ENCODE measurements at regions not wholly inside any gene's neighbourhood (a gene's known extent, or its start where the extent isn't known, plus 50 kb on each side); places are given as distances from the start of the nearest gene placed in this dataset.

GRCh38 chr14:76272774-76273173 lies 103.2 kb upstream of the ESRRB start:
- TF ChIP-seq CTCF (IDR thresholded peaks at IDR 0.05; ENCODE audit: low read depth, low read length) = no peak
- DNase-seq (ENCODE audit: low read depth, low spot score) = no peak
- no peak overlapping the region for H3K4me3 ChIP-seq (ENCODE audit: low read depth, low read length)
- in situ Hi-C loops (cut with HindIII; ENCODE audit: low sequenced_read_pairs) = no loop called here

GRCh38 chr14:76273346-76273745 lies 102.6 kb upstream of the ESRRB start:
- in situ Hi-C loops (cut with HindIII; ENCODE audit: low sequenced_read_pairs) = no loop called here
- no peak for TF ChIP-seq CTCF (IDR thresholded peaks at IDR 0.05; ENCODE audit: low read depth, low read length)
- no peak for DNase-seq (ENCODE audit: low read depth, low spot score)
- H3K4me3 ChIP-seq (ENCODE audit: low read depth, low read length) = no peak overlapping the region

GRCh38 chr14:76274324-76274723 lies 101.6 kb upstream of the ESRRB start:
- in situ Hi-C loops (cut with HindIII; ENCODE audit: low sequenced_read_pairs) = no loop called here
- H3K4me3 ChIP-seq (ENCODE audit: low read depth, low read length) = no peak overlapping the region
- TF ChIP-seq CTCF (IDR thresholded peaks at IDR 0.05; ENCODE audit: low read depth, low read length) = no peak
- DNase-seq (ENCODE audit: low read depth, low spot score) = no peak

- in situ Hi-C loops (cut with HindIII; ENCODE audit: low sequenced_read_pairs) = no loop called here
- DNase-seq (ENCODE audit: low read depth, low spot score) = no peak
- no peak for TF ChIP-seq CTCF (IDR thresholded peaks at IDR 0.05; ENCODE audit: low read depth, low read length)
- H3K4me3 ChIP-seq (ENCODE audit: low read depth, low read length) = no peak overlapping the region
These were observed 98.3 kb upstream of the ESRRB start for GRCh38 chr14:76277586-76278130.

GRCh38 chr14:76280221-76280620 lies 95.7 kb upstream of the ESRRB start:
- in situ Hi-C loops (cut with HindIII; ENCODE audit: low sequenced_read_pairs) = no loop called here
- no peak for TF ChIP-seq CTCF (IDR thresholded peaks at IDR 0.05; ENCODE audit: low read depth, low read length)
- DNase-seq (ENCODE audit: low read depth, low spot score) = no peak
- H3K4me3 ChIP-seq (ENCODE audit: low read depth, low read length) = no peak overlapping the region

GRCh38 chr14:76282581-76282980 lies 93.4 kb upstream of the ESRRB start:
- no peak for DNase-seq (ENCODE audit: low read depth, low spot score)
- TF ChIP-seq CTCF (IDR thresholded peaks at IDR 0.05; ENCODE audit: low read depth, low read length) = no peak
- in situ Hi-C loops (cut with HindIII; ENCODE audit: low sequenced_read_pairs) = no loop called here
- H3K4me3 ChIP-seq (ENCODE audit: low read depth, low read length) = no peak overlapping the region

- TF ChIP-seq CTCF (IDR thresholded peaks at IDR 0.05; ENCODE audit: low read depth, low read length) = no peak
- DNase-seq (ENCODE audit: low read depth, low spot score) = no peak
- no peak overlapping the region for H3K4me3 ChIP-seq (ENCODE audit: low read depth, low read length)
- in situ Hi-C loops (cut with HindIII; ENCODE audit: low sequenced_read_pairs) = no loop called here
These were observed 88.9 kb upstream of the ESRRB start for GRCh38 chr14:76287063-76287462.

Measured in astrocyte of the spinal cord (primary cell).